ENCODE measurements at regions not wholly inside any gene's neighbourhood (a gene's known extent, or its start where the extent isn't known, plus 50 kb on each side); places are given as distances from the start of the nearest gene placed in this dataset.

- TF ChIP-seq, protein P1, sequence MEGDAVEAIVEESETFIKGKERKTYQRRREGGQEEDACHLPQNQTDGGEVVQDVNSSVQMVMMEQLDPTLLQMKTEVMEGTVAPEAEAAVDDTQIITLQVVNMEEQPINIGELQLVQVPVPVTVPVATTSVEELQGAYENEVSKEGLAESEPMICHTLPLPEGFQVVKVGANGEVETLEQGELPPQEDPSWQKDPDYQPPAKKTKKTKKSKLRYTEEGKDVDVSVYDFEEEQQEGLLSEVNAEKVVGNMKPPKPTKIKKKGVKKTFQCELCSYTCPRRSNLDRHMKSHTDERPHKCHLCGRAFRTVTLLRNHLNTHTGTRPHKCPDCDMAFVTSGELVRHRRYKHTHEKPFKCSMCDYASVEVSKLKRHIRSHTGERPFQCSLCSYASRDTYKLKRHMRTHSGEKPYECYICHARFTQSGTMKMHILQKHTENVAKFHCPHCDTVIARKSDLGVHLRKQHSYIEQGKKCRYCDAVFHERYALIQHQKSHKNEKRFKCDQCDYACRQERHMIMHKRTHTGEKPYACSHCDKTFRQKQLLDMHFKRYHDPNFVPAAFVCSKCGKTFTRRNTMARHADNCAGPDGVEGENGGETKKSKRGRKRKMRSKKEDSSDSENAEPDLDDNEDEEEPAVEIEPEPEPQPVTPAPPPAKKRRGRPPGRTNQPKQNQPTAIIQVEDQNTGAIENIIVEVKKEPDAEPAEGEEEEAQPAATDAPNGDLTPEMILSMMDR (IDR thresholded peaks at IDR 0.05; ENCODE audit: insufficient read depth, low read length), result no peak
- no peak overlapping the region for H3K4me3 ChIP-seq (ENCODE audit: low read depth, low read length)
- DNase-seq (ENCODE audit: low read depth), result peak; percentile 96
These were observed 147.9 kb upstream of the LYZL1 start for GRCh38 chr10:29140991-29141390.

DNA sequence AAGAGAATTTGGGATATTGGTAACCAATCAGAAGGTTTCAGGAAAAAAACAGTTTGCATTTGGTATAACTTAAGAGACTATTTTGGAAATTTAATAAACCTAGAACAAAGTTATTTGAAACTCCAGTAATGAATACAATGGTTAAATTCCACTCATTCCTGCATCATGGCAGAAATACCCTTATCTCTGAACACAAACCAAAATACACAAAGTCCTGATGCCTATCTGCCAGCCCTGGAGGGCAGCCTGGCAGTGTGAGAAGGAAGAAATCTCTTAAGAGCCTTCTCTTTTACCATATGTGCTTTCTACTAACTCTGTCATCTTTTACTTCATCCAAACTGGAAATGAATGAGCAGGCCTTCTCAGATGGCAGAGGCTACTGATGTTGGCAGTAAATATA is 147.1 kb upstream of the LYZL1 start:
- TF ChIP-seq, protein P1 (IDR thresholded peaks at IDR 0.05; ENCODE audit: insufficient read depth, low read length), result no peak
- no peak overlapping the region for H3K4me3 ChIP-seq (ENCODE audit: low read depth, low read length)
- DNase-seq (ENCODE audit: low read depth), result peak; percentile 75

GRCh38 chr10:29142516-29143314 is 146.2 kb upstream of the LYZL1 start:
- DNase-seq (ENCODE audit: low read depth), result no peak
- no peak overlapping the region for H3K4me3 ChIP-seq (ENCODE audit: low read depth, low read length)
- TF ChIP-seq, protein P1 (IDR thresholded peaks at IDR 0.05; ENCODE audit: insufficient read depth, low read length), result no peak

- no peak overlapping the region for H3K4me3 ChIP-seq (ENCODE audit: low read depth, low read length)
- no peak for DNase-seq (ENCODE audit: low read depth)
- TF ChIP-seq, protein P1 (IDR thresholded peaks at IDR 0.05; ENCODE audit: insufficient read depth, low read length), result no peak
These were observed 144.7 kb upstream of the LYZL1 start for GRCh38 chr10:29144126-29144525.

DNA sequence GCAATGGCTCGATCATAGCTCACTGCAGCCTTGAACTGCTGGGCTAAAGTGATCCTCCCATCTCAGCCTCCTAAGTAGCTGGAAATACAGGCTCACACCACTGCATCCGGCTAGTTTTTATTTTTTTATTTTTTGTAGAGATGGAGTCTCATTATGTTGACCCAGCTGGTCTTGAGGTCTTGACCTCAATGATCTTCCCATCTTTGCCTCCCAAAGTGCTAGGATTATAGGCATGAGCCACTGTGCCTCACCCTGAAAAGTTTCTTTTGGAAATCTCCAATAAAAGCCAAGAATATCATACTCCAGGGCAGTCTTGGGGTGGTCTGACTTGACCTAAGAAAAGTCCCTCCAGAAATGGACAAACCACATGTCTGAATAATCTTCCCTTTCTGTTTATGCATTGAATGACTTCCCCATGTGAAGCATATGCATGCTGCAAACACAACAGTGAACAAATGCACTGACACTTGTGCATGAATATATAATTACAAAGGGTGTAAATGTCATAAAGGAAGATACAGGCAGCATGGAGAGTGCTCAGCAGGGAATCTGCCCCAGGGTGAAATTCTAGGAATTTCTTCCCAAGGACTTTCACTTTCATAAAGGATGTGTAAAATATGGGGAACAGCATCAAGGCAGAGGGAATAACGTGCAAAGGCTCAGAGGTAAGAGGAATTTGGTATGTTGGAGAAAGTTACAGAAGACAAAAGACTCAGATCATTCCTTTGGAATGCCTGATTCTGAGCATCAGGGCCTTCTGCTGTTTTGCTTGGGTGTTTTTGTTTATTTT is 142.4 kb upstream of the LYZL1 start:
- H3K4me3 ChIP-seq (ENCODE audit: low read depth, low read length), result no peak overlapping the region
- DNase-seq (ENCODE audit: low read depth), result no peak
- TF ChIP-seq, protein P1 (IDR thresholded peaks at IDR 0.05; ENCODE audit: insufficient read depth, low read length), result no peak

DNA sequence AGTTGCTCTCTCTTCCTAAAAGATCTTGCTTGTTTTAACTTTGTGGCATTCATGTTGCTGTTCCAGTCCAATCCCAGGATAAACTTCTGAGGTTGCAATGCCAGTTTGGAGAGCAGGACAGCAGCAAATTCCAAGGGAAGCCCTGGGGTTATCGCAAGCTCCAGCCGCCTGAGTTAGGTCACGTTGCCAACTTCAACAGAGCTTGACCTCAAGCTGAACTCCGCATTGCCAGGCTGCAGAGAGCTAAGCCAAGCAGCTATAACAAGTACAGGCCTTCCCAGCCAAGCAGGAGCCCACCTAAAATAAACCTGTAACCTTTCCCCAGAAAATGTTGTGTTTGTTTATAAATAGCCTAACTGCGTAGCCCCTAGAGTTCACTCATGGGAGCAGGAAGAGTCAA is 138.9 kb upstream of the LYZL1 start:
- peak; percentile 31 for DNase-seq (ENCODE audit: low read depth)
- no peak overlapping the region for H3K4me3 ChIP-seq (ENCODE audit: low read depth, low read length)

More for the DNA sequence above, 138.9 kb upstream of the LYZL1 start:
- TF ChIP-seq, protein P1 (IDR thresholded peaks at IDR 0.05; ENCODE audit: insufficient read depth, low read length), result no peak
